Mesenchymal stem cell (in vitro differentiated cells and primary cell): ENCODE measurements at regions not wholly inside any gene's neighbourhood (a gene's known extent, or its start where the extent isn't known, plus 50 kb on each side); places are given as distances from the start of the nearest gene placed in this dataset.

Experiments used
- DNase-seq: peaks from one replicate; pipeline ENCODE4 v3.0.0-alpha.2; 2013
- H2AFZ ChIP-seq: one replicate; pipeline ENCODE4 v1.6.1; 2013; ENCODE audit warnings: low read depth, mild to moderate bottlenecking, control low read depth, inconsistent platforms, low read length, moderate library complexity
- H2AK5ac ChIP-seq: 2 replicates; pipeline ENCODE4 v1.6.1; 2013; ENCODE audit warnings: low read length, moderate library complexity, mild to moderate bottlenecking, inconsistent platforms; ENCODE audit not compliant: severe bottlenecking
- H2BK120ac ChIP-seq: one replicate; pipeline ENCODE4 v1.6.1; 2013; ENCODE audit warnings: low read depth, mild to moderate bottlenecking, inconsistent platforms, low read length, moderate library complexity
- H2BK12ac ChIP-seq, 2 experiments: one replicate each; pipeline ENCODE4 v1.6.1; 2013; ENCODE audit warnings: inconsistent platforms in 2 of 2, low read length in 2 of 2, mild to moderate bottlenecking in 2 of 2, moderate library complexity in 2 of 2, control low read depth in 1 of 2
- H2BK15ac ChIP-seq: one replicate; pipeline ENCODE4 v1.6.1; 2013; ENCODE audit warnings: mild to moderate bottlenecking, low read depth, inconsistent platforms; ENCODE audit not compliant: poor library complexity, severe bottlenecking
- H2BK5ac ChIP-seq: 2 replicates; pipeline ENCODE4 v1.6.1; 2013; ENCODE audit warnings: low read depth, mild to moderate bottlenecking, low read length, control low read depth, inconsistent platforms; ENCODE audit not compliant: poor library complexity, severe bottlenecking
- H3K14ac ChIP-seq, 2 experiments: one replicate each; pipeline ENCODE4 v1.6.1; 2013; ENCODE audit warnings: inconsistent platforms in 2 of 2, low read length in 2 of 2, control low read depth in 1 of 2, mild to moderate bottlenecking in 1 of 2, moderate library complexity in 1 of 2
- H3K18ac ChIP-seq, 2 experiments: one replicate each; pipeline ENCODE4 v1.6.1; 2013; ENCODE audit warnings: inconsistent platforms in 2 of 2, low read length in 2 of 2, control low read depth in 1 of 2, low read depth in 1 of 2, mild to moderate bottlenecking in 1 of 2
- H3K23ac ChIP-seq, 2 experiments: one replicate each; pipeline ENCODE4 v1.6.1; 2013; ENCODE audit warnings: inconsistent platforms in 2 of 2, low read length in 2 of 2, mild to moderate bottlenecking in 2 of 2, moderate library complexity in 2 of 2, control low read depth in 1 of 2
- H3K27ac ChIP-seq: 2 replicates; pipeline ENCODE4 v1.5.1; 2013; ENCODE audit warnings: mild to moderate bottlenecking, moderate library complexity, low read length, control low read depth, inconsistent platforms; ENCODE audit not compliant: poor library complexity, severe bottlenecking
- H3K27me3 ChIP-seq, 2 experiments: 2 replicates each; pipeline versions ENCODE4 v1.6.1 to v1.7.0; 2013; ENCODE audit warnings: low read length in 2 of 2, mild to moderate bottlenecking in 2 of 2, moderate library complexity in 2 of 2, control low read depth in 1 of 2, inconsistent platforms in 1 of 2; ENCODE audit not compliant: control insufficient read depth in 1 of 2, insufficient read depth in 1 of 2
- H3K36me3 ChIP-seq, 2 experiments: 2 replicates each; pipeline versions ENCODE4 v1.6.1 to v1.7.0; 2013; ENCODE audit warnings: low read length in 2 of 2, control low read depth in 1 of 2, inconsistent platforms in 1 of 2, low read depth in 1 of 2, mild to moderate bottlenecking in 1 of 2; ENCODE audit not compliant: insufficient read depth in 2 of 2, control insufficient read depth in 1 of 2
- H3K4ac ChIP-seq, 2 experiments: one replicate each; pipeline ENCODE4 v1.6.1; 2013; ENCODE audit warnings: inconsistent platforms in 2 of 2, low read length in 2 of 2, mild to moderate bottlenecking in 2 of 2, moderate library complexity in 2 of 2, control low read depth in 1 of 2, low read depth in 1 of 2
- H3K4me1 ChIP-seq: 2 replicates; pipeline ENCODE4 v1.6.1; 2013; ENCODE audit warnings: low read depth, low read length, control low read depth; ENCODE audit not compliant: control insufficient read depth, insufficient read depth
- H3K4me2 ChIP-seq: 2 replicates; pipeline ENCODE4 v1.6.1; 2013; ENCODE audit warnings: low read length, mild to moderate bottlenecking, inconsistent platforms; ENCODE audit not compliant: poor library complexity, severe bottlenecking
- H3K4me3 ChIP-seq, 2 experiments: 2 replicates each; pipeline versions ENCODE4 v1.5.1 to v1.7.0; 2013; ENCODE audit warnings: low read length in 2 of 2, mild to moderate bottlenecking in 2 of 2, control low read depth in 1 of 2, low read depth in 1 of 2; ENCODE audit not compliant: insufficient read depth in 1 of 2
- H3K79me1 ChIP-seq: replicated peaks from 2 replicates; pipeline ENCODE4 v1.6.1; 2013; ENCODE audit warnings: mild to moderate bottlenecking, control low read depth, low read length, inconsistent platforms; ENCODE audit not compliant: poor library complexity, severe bottlenecking
- H3K9ac ChIP-seq: 2 replicates; pipeline ENCODE4 v1.7.0; 2013; ENCODE audit warnings: mild to moderate bottlenecking, low read length, moderate library complexity
- H3K9me3 ChIP-seq: 2 replicates; pipeline ENCODE4 v1.7.0; 2013; ENCODE audit warnings: mild to moderate bottlenecking, low read length; ENCODE audit not compliant: control insufficient read depth
- H4K8ac ChIP-seq: one replicate; pipeline ENCODE4 v1.6.1; 2013; ENCODE audit warnings: inconsistent platforms, mild to moderate bottlenecking, low read length, moderate library complexity
- H4K91ac ChIP-seq: one replicate; pipeline ENCODE4 v1.6.1; 2013; ENCODE audit warnings: mild to moderate bottlenecking, low read length, inconsistent platforms
- WGBS: methylation state at CpG from one replicate; pipeline ENCODE4 v1.1.7; 2013; ENCODE audit warnings: mixed read lengths; 5-methylcytosine and 5-hydroxymethylcytosine counted together

DNA sequence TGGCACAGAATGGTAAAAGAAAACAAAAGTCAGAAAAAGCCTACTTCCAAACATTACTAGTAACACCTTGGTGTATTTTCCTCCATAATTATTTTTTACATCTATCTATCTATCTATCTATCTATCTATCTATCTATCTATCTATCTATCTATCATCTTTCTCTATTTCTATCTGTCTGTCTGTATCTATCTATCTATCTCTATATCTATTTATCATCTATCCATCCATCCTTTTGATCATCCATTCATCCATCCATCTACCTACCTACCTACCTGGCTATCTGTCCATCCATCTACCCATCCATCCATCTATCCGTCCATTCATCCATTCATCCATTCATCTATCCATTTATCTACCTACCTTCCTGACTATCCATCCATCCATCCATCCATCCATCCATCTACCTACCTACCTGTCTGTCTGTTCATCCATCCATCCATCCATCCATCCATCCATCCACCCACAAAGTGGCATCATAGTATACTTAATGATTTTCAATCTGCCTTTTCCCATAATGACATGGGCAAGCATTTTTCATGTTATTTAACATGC, 121.9 kb upstream of the NEK6 start:
- Histone ChIP-seq H3K4me2 (no peak overlapping the region), H3K4ac (no peak overlapping the region), H3K14ac (no peak overlapping the region), H4K91ac (no peak overlapping the region), H2AFZ (no peak overlapping the region), H3K27ac (no peak overlapping the region), H3K23ac (no peak overlapping the region), H3K18ac (no peak overlapping the region), H3K4me1 (peaks cover 6% of the 10 kb centered on the region), H2AK5ac (no peak overlapping the region), H3K4me3 (no peak overlapping the region), H3K79me1 (no peaks in the 10 kb centered on the region), H3K9me3 (no peaks in the 10 kb centered on the region), H4K8ac (no peak overlapping the region), H2BK15ac (no peak overlapping the region), H2BK5ac (no peak overlapping the region), H3K27me3 (no peaks in the 10 kb centered on the region), H2BK120ac (no peak overlapping the region), H2BK12ac (no peak overlapping the region), H3K9ac (no peak overlapping the region), H3K36me3 (no peaks in the 10 kb centered on the region)
- 92% methylated on average over 1 of the region's 1 CpG for WGBS
- no peak for DNase-seq

DNA sequence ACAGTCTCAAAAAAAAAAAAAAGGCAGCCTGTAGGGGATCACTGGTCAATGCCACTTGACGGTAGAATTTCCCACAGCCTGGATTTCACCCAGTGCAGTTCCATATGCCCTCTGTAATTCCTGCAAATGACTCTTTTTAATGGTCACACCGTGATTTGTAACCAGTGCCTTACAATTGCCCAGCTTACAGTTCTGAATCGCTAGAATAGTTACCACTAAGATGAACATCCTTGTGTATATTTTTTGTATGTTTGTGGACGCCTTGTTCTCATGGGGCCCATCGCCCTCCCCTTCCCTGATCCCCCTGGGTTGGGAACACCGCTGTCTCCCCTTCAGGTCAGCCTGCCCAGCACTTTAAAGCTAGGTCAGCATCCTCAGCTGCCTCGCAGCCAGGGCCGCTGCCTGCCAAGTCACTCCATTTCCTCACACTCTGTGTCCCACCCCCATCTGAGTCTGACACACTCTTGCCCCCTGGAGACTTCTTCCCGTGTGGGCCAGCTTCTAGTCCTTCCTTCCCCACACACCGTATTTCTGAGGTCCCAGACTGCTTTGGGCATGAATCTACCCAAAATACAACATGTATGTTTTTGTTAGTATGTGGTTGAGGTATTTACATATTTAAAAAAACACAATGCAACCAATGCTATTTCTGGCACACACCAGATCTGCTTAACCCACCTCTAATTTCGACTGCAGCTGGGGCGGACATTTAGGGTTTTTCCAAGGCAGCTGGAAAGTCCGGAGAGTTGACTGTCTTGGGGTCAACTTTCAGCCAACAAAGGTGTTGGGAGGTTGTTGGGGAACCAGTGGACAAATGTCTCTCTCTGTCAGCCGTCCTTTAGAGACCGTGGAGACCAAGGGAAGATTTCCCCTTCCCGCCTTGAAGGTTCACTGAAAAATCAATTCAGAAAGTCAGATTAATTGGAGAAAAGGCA, 120.5 kb upstream of the NEK6 start:
- no peaks in the 10 kb centered on the region for H3K79me1 ChIP-seq
- WGBS = 84% methylated on average over 15 of the region's 16 CpGs

DNA sequence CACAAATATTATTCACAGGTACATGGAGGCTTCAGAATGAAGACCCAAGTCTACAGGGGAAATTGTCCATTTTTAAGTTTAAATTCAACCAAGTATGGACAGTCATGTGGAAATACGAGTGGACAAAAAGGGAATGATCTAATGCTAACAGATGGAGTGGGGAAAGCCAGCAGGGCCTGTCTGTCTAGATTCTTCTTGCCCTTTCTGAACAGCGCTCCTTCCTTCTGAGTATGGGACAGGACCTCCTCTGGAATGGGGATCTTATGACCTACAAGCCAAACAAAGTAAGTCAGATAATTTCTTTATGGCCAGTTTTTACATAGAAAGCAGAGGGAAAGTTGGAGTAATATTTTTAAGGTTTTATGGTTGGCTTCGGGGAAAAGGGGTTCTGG, 119.8 kb upstream of the NEK6 start:
- H2BK12ac ChIP-seq = no peak overlapping the region
- peak overlapping the region; percentile 83 for H3K9ac ChIP-seq
- no peaks in the 10 kb centered on the region for H3K36me3 ChIP-seq
- H3K18ac ChIP-seq = no peak overlapping the region
- no peak for DNase-seq
- no peak overlapping the region for H2AFZ ChIP-seq
- no peak overlapping the region for H2BK15ac ChIP-seq
- H3K27ac ChIP-seq = no peak overlapping the region
- no peak overlapping the region for H2BK120ac ChIP-seq
- H3K79me1 ChIP-seq = no peaks in the 10 kb centered on the region
- H3K9me3 ChIP-seq = no peaks in the 10 kb centered on the region
- no peak overlapping the region for H2AK5ac ChIP-seq
- no peak overlapping the region for H2BK5ac ChIP-seq
- no peak overlapping the region for H4K91ac ChIP-seq
- WGBS = 94% methylated on average over 3 of the region's 3 CpGs
- H3K4me2 ChIP-seq = no peak overlapping the region
- no peak overlapping the region for H3K23ac ChIP-seq
- H3K14ac ChIP-seq = no peak overlapping the region
- peak overlapping the region in 1 of 2 experiments; percentile 19 for H3K4me3 ChIP-seq
- H3K27me3 ChIP-seq = no peaks in the 10 kb centered on the region
- no peak overlapping the region for H4K8ac ChIP-seq
- peaks cover 6% of the 10 kb centered on the region for H3K4me1 ChIP-seq
- no peak overlapping the region for H3K4ac ChIP-seq

More for the DNA sequence above, 120.5 kb upstream of the NEK6 start:
- no peaks in the 10 kb centered on the region for H3K9me3 ChIP-seq
- no peak overlapping the region for H2BK5ac ChIP-seq
- H3K27me3 ChIP-seq = no peaks in the 10 kb centered on the region
- peak overlapping the region in 1 of 2 experiments; percentile 19 for H3K4me3 ChIP-seq
- peaks cover 6% of the 10 kb centered on the region for H3K4me1 ChIP-seq
- peak overlapping the region in 1 of 2 experiments; percentile 10 for H2BK12ac ChIP-seq
- no peak overlapping the region for H2AFZ ChIP-seq
- no peak overlapping the region for H3K4ac ChIP-seq
- no peak overlapping the region for H4K8ac ChIP-seq
- no peak overlapping the region for H2AK5ac ChIP-seq
- no peak overlapping the region for H2BK120ac ChIP-seq
- H3K9ac ChIP-seq = peak overlapping the region; percentile 83
- peak overlapping the region in 1 of 2 experiments; percentile 47 for H3K23ac ChIP-seq
- H3K27ac ChIP-seq = no peak overlapping the region
- no peak for DNase-seq
- H3K36me3 ChIP-seq = no peaks in the 10 kb centered on the region
- H2BK15ac ChIP-seq = no peak overlapping the region
- peak overlapping the region in 1 of 2 experiments; percentile 58 for H3K18ac ChIP-seq
- peak overlapping the region; percentile 34 for H4K91ac ChIP-seq
- no peak overlapping the region for H3K4me2 ChIP-seq
- H3K14ac ChIP-seq = peak overlapping the region in 1 of 2 experiments; percentile 4

DNA sequence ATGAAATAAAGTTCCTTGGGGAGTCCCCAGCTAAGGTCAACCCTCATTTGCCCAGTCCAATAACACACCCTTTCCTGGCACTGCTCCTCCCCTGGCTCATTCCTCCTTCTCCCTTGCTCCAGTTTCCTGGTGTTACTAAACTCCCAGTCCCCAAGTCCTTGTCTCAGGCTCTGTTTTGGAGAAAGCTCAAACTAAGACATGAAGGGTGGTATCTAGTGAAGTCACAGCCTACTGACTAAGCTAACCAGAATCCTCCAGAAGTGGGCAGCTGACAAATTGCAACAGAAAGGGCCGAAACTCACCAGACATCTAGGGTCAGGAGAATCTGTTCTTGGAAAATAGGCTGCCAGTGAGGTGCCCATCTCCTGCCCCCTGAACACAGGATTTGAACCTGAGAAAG, 118.7 kb upstream of the NEK6 start:
- Histone ChIP-seq H3K27me3 (no peaks in the 10 kb centered on the region), H2AFZ (no peak overlapping the region), H3K4me3 (no peak overlapping the region), H3K4me2 (no peak overlapping the region), H3K14ac (no peak overlapping the region), H3K9ac (peak overlapping the region; percentile 83), H2BK5ac (no peak overlapping the region), H3K27ac (no peak overlapping the region), H3K4ac (no peak overlapping the region), H2BK15ac (no peak overlapping the region), H3K9me3 (no peaks in the 10 kb centered on the region), H2BK12ac (no peak overlapping the region), H3K79me1 (no peaks in the 10 kb centered on the region), H4K91ac (no peak overlapping the region), H3K18ac (no peak overlapping the region), H2AK5ac (no peak overlapping the region), H2BK120ac (no peak overlapping the region), H3K4me1 (peaks cover 5% of the 10 kb centered on the region), H3K23ac (no peak overlapping the region), H4K8ac (no peak overlapping the region), H3K36me3 (no peaks in the 10 kb centered on the region)
- peak; percentile 82 for DNase-seq
- WGBS = 71% methylated on average over 1 of the region's 1 CpG
